Suprapubic skin (tissue), 4 donors: ENCODE measurements at regions not wholly inside any gene's neighbourhood (a gene's known extent, or its start where the extent isn't known, plus 50 kb on each side); places are given as distances from the start of the nearest gene placed in this dataset.

Source experiments
- POLR2A ChIP-seq, 2 donors: fragments of 450-650 bp; IDR thresholded peaks; one replicate each; pipeline ENCODE4 v1.6.1; 2017; ENCODE audit warnings: antibody characterized with exemption in 2 of 2, mild to moderate bottlenecking in 2 of 2, moderate library complexity in 2 of 2
- POLR2AphosphoS5 ChIP-seq, 3 donors: sonication (generic); formaldehyde crosslinking; IDR thresholded peaks; one replicate each; pipeline ENCODE4 v1.6.1; 2017; ENCODE audit warnings: antibody characterized with exemption in 3 of 3
- TF ChIP-seq, protein P1 (sequence below), 2 donors: fragments of 200-600 bp in 1 of 2; fragments of 450-650 bp in 1 of 2; sonication (generic) in 1 of 2; IDR thresholded peaks; one replicate each; pipeline ENCODE4 v1.5.1; 2016 to 2019; ENCODE audit warnings: antibody characterized with exemption in 2 of 2, mild to moderate bottlenecking in 1 of 2, moderate library complexity in 1 of 2

GRCh38 chr9:700365-701282 is 140.9 kb upstream of the DMRT1 start:
- TF ChIP-seq, protein P1, sequence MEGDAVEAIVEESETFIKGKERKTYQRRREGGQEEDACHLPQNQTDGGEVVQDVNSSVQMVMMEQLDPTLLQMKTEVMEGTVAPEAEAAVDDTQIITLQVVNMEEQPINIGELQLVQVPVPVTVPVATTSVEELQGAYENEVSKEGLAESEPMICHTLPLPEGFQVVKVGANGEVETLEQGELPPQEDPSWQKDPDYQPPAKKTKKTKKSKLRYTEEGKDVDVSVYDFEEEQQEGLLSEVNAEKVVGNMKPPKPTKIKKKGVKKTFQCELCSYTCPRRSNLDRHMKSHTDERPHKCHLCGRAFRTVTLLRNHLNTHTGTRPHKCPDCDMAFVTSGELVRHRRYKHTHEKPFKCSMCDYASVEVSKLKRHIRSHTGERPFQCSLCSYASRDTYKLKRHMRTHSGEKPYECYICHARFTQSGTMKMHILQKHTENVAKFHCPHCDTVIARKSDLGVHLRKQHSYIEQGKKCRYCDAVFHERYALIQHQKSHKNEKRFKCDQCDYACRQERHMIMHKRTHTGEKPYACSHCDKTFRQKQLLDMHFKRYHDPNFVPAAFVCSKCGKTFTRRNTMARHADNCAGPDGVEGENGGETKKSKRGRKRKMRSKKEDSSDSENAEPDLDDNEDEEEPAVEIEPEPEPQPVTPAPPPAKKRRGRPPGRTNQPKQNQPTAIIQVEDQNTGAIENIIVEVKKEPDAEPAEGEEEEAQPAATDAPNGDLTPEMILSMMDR (IDR thresholded peaks at IDR 0.05) = no peak
- TF ChIP-seq POLR2AphosphoS5 (IDR thresholded peaks at IDR 0.05) (no peak), POLR2A (IDR thresholded peaks at IDR 0.05) (no peak)
